T-helper 2 cell treated with Interferon-gamma antibody and Interleukin-4, amounts not matched to agents 100 ng/mL and 5 ng/mL, for 36 hours (primary cell): ENCODE measurements at regions not wholly inside any gene's neighbourhood (a gene's known extent, or its start where the extent isn't known, plus 50 kb on each side); places are given as distances from the start of the nearest gene placed in this dataset.
"Not testable (repeated sequence)": the region's sequence is repeated elsewhere in the genome, so short reads cannot be mapped to it uniquely, and the experiment has no call there.

Source experiments
- intact Hi-C: fragments of 100-400 bp; cut with micrococcal nuclease; formaldehyde crosslinking; loops from one replicate; pipeline ENCODE4 v1.15.1; 2023

DNA sequence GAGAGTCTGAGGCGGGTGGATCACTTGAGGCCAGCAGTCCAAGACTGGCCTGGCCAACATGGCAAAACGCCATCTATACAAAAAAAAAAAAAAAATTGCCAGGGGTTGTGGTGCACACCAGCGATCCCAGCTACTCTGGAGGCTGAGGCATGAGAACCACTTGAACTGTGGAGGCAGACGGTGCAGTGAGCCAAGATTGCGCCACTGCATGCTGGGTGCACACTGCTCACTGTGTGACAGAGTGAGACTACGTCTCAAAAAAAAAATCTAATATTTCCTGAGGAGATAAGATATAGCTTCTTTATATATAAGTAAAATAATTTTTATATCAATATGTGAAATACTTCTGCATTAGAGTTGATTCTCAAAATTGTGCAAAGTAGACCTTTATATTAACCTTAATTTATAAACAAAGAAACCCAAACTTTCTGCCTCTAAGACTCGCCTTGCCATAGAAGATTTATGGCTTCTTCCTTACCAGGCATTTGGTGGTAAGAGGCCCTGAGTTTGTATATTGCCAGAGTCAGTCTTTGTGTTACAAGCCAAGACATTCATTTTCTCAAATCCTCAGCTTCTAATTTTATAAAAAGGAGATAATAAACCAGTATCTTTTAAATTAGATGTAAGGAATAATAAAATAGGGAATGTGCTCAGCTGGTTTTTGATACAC is 1226.7 kb downstream of the FLRT2 start:
- intact Hi-C loops: no loop called here

DNA sequence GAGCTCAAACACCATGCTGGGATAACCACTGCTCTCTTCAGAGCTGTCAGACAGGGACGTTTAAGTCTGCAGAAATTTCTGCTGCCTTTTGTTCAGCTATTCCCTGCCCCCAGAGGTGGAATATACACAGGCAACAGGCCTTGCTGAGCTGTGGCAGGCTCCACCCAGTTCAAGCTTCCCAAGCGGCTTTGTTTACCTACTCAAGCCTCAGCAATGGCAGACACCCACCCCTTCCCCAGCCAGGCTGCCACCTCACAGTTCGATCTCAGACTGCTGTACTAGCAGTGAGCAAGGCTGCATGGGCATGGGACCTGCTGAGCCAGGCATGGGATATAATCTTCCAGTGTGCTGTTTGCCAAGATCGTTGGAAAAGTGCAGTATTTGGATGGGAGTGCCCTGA is 1220.5 kb downstream of the FLRT2 start:
- intact Hi-C loops: not testable (repeated sequence)

DNA sequence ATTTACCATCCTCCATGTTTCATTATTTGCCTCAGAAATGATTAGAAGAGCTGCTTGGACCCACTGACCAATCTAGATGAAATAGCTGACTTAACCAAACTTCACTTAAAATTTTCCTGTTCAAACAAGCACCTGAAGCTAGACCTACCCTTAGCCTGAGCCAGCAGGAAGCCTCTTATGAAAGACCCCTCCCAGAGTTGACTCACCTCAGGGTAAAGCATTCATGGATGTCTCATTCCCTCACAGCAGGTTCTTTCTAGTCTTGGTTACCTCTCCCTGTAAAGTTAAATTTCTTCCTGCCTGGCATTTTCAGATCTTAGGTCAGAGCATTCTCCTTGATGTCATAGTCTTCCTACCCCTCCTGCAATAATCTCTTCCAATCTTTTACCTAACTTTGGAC is 1209.8 kb downstream of the FLRT2 start:
- intact Hi-C loops: no loop called here

DNA sequence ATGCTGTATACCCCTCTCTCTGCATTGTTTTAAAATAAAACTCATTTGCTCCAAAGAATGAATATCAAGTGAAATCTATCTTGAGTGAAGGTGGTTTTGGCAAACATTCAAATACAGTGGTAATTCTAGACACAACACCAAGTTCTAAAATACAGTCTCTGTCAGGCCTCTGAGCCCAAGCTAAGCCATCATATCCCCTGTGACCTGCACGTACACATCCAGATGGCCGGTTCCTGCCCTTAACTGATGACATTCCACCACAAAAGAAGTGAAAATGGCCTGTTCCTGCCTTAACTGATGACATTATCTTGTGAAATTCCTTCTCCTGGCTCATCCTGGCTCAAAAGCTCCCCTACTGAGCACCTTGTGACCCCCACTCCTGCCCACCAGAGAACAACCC is 1201.5 kb downstream of the FLRT2 start:
- intact Hi-C loops: not testable (repeated sequence)

DNA sequence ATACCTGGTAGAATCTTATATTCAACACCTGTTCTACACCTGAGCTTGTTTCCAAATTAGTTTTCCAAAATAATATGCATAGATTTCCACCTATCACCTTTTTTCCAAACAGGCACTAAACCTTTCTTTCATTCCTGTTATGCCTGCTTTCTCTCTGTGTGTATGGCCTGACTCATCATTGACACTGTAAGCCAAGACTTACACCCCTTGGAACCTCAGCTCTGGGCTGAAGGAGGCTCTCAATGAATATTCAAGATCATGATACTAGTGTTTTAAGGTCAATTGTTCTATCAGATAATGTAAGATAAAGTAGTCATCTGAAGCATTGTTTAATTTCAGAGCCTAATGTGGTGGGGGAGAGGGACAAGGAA is 1193.3 kb downstream of the FLRT2 start:
- intact Hi-C loops: no loop called here

DNA sequence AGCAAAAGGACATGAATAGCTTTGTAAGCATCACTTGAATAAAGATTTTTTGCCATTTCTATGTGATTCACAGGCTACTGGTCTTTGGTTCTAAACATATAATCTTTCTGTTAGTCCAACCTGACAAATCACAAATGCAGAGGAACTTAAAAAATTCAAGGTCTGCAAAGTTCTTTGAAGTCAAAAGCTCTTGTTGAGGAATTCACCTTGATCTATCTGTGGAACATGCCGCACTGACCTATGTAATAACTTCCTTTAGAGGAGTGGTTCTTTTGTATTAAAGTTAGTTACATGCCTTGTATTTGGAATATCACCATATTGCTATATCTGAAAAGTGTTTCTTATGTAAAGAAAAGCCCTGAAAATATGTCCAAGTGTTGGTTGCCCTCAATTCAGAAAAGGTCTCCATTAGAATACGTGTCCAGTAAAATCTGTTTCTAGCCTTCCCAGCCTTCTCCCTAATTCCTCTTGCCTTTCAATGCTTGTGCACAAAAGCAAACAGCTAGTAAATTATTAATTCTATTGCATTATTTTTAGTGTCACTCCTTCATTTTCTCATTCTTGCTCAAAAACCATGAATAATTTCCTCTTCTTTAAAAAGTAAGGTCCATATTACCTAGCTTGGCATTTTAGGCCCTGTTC is 1192.8 kb downstream of the FLRT2 start:
- intact Hi-C loops: no loop called here

DNA sequence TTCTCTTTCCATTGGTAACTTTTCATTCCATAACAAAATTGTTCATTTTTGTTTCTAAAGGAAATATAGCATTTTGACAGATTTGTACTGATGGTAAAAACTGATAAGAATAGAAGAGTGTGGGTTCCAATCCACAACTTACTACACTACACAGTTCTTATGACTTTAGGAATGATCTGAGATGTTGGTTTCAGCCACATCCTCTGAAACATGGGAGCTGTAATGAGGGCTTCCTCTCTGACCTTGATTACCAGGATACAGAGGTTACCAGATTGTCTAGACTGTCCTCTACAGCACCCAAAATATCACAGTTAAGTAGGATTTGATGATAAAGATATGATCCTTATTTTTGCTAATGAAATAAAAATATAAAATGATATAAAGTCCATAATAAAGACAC is 1184.6 kb downstream of the FLRT2 start:
- intact Hi-C loops: no loop called here

DNA sequence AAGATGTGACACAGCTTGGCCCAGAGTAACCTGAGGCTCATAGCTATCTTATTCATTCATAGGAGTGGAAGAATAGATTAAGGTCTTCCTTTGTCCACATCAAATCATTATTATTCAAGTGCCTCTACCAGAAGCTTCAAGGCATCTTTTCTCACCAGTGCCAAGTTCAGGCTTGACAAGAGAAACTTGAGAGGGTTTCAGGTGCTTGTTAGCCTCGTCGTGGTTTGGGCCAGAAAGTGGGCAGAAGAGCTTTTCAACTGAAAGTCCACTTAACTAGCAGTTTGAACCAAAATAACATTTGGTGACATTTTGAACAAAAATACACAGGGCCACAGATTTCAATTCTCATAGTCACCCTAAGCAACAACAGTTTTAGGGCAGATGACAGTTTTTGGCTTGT is 1184.2 kb downstream of the FLRT2 start:
- intact Hi-C loops: no loop called here

DNA sequence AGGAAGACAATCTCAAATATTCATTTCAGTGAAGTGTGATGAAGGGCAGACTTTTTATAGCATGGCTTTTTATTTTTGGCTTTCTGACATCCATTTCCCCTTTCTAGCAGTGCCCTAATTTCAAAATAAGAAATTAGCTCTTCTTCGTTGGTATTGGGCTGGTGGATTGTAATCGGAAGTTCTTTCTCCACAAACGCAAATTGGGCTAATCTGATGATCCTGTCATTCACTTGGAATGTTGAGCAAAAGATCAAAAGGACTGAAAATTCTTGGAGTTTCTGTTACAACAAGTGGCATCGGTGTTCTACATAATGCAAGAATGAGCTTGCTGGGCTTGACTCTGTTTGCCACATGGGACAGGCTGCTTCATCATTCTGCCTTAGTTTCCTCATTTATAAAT is 1182.8 kb downstream of the FLRT2 start:
- intact Hi-C loops: no loop called here

DNA sequence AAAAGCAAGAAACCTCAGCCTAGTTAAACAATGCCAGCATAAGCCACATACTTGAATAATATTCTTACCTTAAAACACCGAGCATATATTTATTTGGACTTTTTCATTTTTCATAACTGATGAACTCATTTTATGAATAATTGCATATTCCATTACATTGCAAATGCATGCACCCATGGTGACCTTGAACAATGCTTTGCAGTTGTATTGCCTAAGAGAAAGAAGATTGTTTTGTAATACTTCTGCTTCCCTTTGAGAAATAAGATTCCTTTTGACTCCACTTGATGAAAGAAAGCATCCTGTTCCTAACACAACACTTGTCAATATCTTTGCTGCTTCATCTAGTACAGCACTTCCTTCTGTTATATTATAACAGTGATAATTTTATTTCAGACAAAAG is 1182.2 kb downstream of the FLRT2 start:
- intact Hi-C loops: no loop called here

DNA sequence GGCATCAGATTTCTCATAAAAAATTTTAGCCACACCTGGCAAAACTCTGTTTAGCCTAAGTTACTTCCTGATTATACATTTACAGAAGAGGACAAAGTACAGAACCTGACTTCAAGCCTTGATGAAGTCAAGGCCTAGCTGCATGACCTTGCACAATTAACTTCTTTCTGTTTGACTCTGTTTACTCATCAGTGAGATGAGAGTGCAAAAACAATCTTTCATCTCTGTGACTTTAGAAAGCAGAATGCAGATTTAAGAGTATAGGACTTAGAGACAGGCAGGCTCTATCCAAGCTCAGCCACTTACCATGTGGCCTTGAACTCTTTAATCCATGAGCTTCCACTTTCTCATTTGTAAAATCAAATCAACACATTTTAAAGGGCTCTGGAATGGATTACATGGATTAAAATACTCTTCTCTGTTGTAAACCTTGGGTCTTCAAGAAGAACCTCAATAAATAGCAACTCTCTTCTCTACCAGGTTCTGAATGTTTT is 1178.9 kb downstream of the FLRT2 start:
- intact Hi-C loops: no loop called here

DNA sequence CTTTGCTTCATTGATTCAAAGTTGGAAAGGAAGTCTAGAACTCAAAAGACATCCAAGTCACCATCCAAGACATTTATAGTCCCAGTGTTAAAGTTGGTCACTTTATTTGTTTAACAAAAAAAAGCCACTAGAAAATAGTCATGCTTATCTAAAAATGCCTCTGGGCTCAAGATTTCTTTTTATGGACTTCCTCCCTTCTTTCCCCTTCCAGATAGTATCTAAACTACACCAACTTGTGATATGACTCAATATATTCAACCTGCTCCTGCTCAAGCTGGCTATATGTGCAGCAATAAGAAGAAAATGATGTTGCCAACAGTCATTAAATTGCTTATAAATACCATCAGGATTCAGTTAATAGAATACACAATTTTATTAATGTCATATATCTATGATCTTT is 1177.1 kb downstream of the FLRT2 start:
- intact Hi-C loops: no loop called here

DNA sequence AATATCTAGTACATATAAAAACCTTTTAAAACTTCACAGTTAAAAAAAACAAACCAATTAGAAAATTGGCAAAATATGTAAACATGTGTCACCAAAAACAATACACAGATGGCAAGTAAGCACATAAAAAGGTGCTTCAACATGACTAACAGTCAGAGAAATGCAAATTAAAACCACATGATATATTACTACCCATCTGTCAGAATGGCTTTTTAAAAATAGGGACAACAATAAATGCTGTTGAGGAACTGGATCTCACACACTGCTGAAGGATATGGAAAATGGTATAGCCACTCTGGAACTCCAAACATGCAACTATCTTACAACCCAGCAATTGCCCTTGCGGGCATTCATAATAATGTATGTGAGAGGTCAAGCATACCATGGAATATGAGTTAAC is 1153.6 kb downstream of the FLRT2 start:
- intact Hi-C loops: no loop called here

DNA sequence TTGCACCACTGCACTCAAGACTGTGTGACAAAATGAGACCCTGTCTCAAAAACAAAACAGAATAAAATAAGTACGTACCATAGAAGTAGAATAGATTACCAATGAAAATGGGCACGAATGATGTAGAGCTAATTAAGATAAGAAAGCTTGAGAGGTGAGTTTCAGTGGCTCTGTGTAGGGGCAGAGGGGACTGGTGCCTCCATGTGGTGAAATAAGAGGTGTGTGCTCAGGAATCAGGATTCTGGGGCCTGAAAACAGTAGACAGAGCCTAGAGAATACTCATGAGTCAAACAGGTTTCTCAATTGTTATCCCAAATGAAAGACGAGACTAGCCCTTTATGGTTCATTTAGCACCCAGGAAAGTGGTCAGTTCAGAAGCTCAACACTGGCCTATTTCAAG is 1145.1 kb downstream of the FLRT2 start:
- intact Hi-C loops: no loop called here

DNA sequence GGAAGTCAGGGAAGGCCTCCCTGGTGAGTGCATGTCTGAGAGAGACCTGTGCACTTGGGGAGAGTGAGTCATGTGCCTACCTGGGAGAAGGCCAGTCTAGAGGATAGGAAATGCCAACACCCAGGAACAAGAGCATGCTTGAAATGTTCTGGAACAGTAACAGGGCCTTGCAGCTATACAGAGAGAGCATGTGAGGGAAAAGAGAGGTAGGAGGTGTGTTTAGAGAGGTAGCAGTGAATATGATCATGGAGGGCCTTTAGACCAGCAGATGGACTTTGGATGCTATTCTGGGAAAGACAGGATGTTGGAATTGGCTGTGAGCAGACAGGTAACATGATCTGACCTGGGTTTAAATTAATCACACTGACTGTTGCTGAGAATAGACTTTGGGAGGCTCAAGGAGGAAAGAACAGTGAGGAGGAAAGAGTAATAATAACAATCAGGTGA is 1143.6 kb downstream of the FLRT2 start:
- intact Hi-C loops: no loop called here

DNA sequence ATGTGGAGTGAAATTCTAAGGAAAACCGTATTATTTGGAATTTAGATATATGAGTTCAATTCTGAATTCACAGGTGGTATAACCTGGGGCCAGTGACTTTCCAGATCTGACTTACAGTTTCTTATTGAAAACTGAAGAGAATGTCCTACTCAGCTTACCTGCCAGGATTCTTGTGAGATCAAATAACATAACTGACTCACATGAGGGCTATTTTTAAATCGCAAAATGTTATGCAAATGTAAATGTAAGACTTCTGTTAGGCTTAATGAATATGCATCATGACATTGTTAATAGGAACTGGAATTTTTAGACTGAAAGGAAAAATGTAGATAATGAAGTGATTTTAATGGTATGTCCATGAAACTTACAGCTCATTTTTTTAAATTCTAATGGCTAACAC is 1142.1 kb downstream of the FLRT2 start:
- intact Hi-C loops: no loop called here

DNA sequence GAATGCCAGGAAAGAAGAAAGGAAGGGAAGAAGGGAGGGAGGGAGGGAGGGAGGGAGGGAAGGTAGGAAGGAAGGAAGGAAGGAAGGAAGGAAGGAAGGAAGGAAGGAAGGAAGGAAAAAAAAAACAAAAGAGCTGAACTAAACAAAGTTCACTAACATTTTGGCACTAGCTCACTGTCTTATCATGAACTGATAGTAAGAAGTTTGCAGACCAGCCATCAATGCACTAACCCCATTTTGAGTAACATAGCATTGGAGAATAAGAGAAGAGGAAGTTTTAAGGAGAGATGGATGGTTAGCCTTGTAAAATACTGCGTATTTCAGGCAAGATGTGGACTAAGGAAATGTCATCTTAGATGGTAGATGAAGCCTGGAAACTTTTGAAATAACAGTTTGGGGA is 1136.0 kb downstream of the FLRT2 start:
- intact Hi-C loops: no loop called here

DNA sequence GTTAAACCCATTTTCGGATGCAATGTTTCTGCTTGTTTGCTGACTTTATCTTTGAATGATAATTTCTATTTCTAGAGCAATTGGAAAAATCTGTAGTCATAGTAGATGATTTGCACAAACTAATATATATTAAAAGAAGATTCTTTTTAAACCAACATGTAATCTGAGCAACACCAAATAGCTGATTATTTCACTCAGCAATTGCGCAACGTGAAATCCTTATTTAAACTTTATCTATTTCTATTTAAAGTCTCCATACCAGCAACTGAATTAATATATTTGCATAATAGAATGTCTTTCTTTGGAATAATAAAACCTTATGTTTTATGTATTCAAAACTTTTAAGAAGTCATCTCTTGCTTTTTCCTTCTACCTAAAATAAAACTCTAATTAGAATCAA is 1132.4 kb downstream of the FLRT2 start:
- intact Hi-C loops: no loop called here

DNA sequence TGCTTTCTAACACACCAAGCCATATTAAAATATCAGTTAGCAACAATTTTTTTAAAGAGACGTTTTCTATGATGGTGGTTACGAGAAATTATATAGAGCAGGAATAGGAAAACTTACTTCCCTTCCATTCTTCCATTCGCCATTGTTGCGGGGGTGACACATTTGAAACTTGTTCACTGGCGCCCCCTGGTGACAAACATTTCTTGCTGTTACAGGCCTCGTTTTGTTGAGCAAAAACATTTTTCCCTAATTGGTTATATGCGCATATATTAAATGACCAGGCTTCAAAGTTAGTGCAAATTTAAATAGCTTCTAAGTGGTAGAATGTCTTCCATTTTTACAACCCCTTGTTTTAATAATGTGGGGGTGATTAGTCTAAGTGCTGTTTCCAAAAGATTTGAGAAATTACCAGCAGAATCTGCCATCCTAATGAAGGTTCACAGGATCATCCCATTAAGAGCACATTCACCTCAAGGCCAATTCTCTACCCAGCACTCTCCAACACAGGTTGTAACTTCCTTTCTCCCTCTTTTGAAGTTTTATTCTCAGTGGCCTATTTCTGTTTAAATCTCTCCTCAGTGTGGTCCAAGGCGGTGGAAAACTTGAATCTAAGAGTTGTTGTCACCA is 1124.7 kb downstream of the FLRT2 start:
- intact Hi-C loops: no loop called here

DNA sequence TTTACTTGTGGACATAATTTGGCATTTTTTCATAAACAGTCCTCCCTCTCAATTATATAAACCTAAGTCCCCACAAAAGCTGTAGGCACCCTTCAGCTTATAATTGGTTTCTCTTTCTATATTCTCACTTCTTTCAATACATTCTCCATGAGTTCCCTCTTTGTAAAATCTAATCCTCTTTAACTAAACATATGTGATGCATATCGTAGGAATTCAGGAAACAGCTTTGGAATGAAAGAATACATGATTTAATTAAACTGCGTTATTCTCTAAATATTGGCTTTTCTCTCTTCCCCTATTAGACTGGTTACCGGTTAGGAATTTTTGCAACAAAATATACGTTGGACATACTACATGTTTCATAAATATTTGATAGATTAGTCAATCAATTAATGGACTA is 1122.6 kb downstream of the FLRT2 start:
- intact Hi-C loops: no loop called here

DNA sequence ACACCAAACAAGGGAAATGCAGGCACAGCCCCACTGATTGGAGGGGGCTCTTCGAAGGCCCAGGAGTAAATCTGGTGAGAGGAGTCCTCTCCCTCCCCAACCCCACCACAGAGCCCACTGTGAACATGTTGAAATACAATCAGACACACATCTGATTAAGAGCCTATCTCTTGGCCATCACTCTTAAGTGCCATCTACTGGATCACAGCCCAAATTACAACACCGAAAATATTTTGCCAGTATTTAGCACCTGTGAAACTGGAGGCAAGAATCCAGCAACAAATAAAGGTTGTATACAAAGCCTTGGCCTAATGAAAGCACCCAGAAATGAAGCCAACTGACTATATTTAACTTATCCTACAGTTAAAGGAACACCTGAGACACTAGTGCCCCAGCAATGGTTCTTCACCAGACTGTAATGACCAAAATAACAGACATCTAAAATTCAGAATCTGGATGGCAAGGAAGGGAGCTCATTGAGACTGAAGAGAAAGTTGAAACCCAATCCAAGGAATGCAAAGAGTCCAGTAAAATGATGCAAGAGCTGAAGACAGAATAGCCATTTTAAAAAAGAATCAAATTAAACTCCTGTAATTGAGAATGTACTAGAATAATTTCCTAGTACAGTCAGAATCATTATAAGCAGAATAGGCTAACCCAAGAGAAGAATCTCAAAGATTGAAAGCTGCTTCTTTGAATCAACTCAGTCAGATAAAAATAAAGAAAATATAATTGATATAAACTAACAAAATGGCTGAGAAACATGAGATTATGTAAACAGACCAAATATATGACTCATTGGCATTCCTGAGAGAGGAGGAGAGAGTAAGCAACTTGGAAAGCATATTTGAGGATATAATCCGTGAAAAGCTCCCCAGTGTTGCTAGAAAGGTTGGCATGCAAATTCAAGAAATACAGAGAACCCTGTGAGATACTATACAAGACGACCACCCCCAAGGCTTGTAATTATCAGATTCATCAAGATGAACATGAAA is 1117.0 kb downstream of the FLRT2 start:
- intact Hi-C loops: no loop called here

DNA sequence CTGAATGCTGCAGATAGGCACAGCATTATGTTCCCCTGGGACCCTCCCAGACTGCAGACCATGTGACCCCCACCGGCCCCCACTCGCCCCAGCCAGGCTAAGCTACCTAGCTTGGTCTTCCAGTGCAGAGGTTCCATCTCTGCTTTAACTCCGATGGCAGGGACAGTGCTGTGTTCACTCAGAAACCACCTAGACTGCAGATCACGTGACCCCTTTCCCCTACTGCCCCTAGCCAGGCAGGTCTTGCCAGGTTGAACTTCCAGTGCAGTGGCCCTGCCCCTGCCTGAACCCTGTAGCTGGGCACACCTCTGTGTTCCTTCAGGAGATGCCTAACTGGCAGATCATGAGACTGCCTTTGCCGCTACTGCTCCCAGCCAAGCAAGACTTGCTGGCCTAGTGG is 1116.2 kb downstream of the FLRT2 start:
- intact Hi-C loops: no loop called here
